ENCODE measurements at regions not wholly inside any gene's neighbourhood (a gene's known extent, or its start where the extent isn't known, plus 50 kb on each side); places are given as distances from the start of the nearest gene placed in this dataset.

GRCh38 chr4:72679666-72680065, 110.6 kb upstream of the ADAMTS3 start:
- no peak for TF ChIP-seq CTCF (IDR thresholded peaks at IDR 0.05; ENCODE audit: borderline replicate concordance, extremely low read depth, insufficient read depth)
- no peak for FAIRE-seq
- Histone ChIP-seq H3K4me1 (ENCODE audit: control insufficient read depth in 2 of 3, insufficient read depth in 2 of 3, low read depth in 1 of 3, low read length in 3 of 3) (no peaks in the 10 kb centered on the region), H3K27ac (ENCODE audit: low read depth in 2 of 2, low read length in 2 of 2) (no peak overlapping the region), H3K9me3 (ENCODE audit: control insufficient read depth in 2 of 3, insufficient read depth in 1 of 3, low read length in 3 of 3) (no peaks in the 10 kb centered on the region), H3K36me3 (ENCODE audit: control insufficient read depth in 2 of 3, insufficient read depth in 3 of 3, low read length in 3 of 3) (no peaks in the 10 kb centered on the region), H3K9ac (ENCODE audit: low read length in 3 of 3) (no peak overlapping the region), H3K27me3 (ENCODE audit: control insufficient read depth, insufficient read depth, low read length) (no peaks in the 10 kb centered on the region), H3K4me3 (ENCODE audit: low read length in 3 of 3) (no peak overlapping the region)
- DNase-seq: no peak
- intact Hi-C loops (cut with DNase I): no loop called here

GRCh38 chr4:72677886-72678285, 108.9 kb upstream of the ADAMTS3 start:
- Histone ChIP-seq H3K36me3 (ENCODE audit: control insufficient read depth in 2 of 3, insufficient read depth in 3 of 3, low read length in 3 of 3) (no peaks in the 10 kb centered on the region), H3K27ac (ENCODE audit: low read depth in 2 of 2, low read length in 2 of 2) (no peak overlapping the region), H3K9me3 (ENCODE audit: control insufficient read depth in 2 of 3, insufficient read depth in 1 of 3, low read length in 3 of 3) (no peaks in the 10 kb centered on the region), H3K9ac (ENCODE audit: low read length in 3 of 3) (no peak overlapping the region), H3K4me1 (ENCODE audit: control insufficient read depth in 2 of 3, insufficient read depth in 2 of 3, low read depth in 1 of 3, low read length in 3 of 3) (no peaks in the 10 kb centered on the region), H3K27me3 (ENCODE audit: control insufficient read depth, insufficient read depth, low read length) (no peaks in the 10 kb centered on the region), H3K4me3 (ENCODE audit: low read length in 3 of 3) (no peak overlapping the region)
- TF ChIP-seq CTCF (IDR thresholded peaks at IDR 0.05; ENCODE audit: borderline replicate concordance, extremely low read depth, insufficient read depth): no peak
- DNase-seq (no peak), FAIRE-seq (no peak)
- intact Hi-C loops (cut with DNase I): no loop called here

GRCh38 chr4:72677265-72677664, 108.2 kb upstream of the ADAMTS3 start:
- intact Hi-C loops (cut with DNase I): no loop called here
- DNase-seq (no peak), FAIRE-seq (no peak)
- Histone ChIP-seq H3K4me3 (ENCODE audit: low read length in 3 of 3) (no peak overlapping the region), H3K27ac (ENCODE audit: low read depth in 2 of 2, low read length in 2 of 2) (no peak overlapping the region), H3K9ac (ENCODE audit: low read length in 3 of 3) (no peak overlapping the region), H3K36me3 (ENCODE audit: control insufficient read depth in 2 of 3, insufficient read depth in 3 of 3, low read length in 3 of 3) (no peaks in the 10 kb centered on the region), H3K27me3 (ENCODE audit: control insufficient read depth, insufficient read depth, low read length) (no peaks in the 10 kb centered on the region), H3K4me1 (ENCODE audit: control insufficient read depth in 2 of 3, insufficient read depth in 2 of 3, low read depth in 1 of 3, low read length in 3 of 3) (no peaks in the 10 kb centered on the region), H3K9me3 (ENCODE audit: control insufficient read depth in 2 of 3, insufficient read depth in 1 of 3, low read length in 3 of 3) (no peaks in the 10 kb centered on the region)
- TF ChIP-seq CTCF (IDR thresholded peaks at IDR 0.05; ENCODE audit: borderline replicate concordance, extremely low read depth, insufficient read depth): no peak

GRCh38 chr4:72671980-72672379, 103.0 kb upstream of the ADAMTS3 start:
- DNase-seq: no peak
- intact Hi-C loops (cut with DNase I): no loop called here
- Histone ChIP-seq H3K9ac (ENCODE audit: low read length in 3 of 3) (no peak overlapping the region), H3K4me1 (ENCODE audit: control insufficient read depth in 2 of 3, insufficient read depth in 2 of 3, low read depth in 1 of 3, low read length in 3 of 3) (no peaks in the 10 kb centered on the region), H3K9me3 (ENCODE audit: control insufficient read depth in 2 of 3, insufficient read depth in 1 of 3, low read length in 3 of 3) (no peaks in the 10 kb centered on the region), H3K36me3 (ENCODE audit: control insufficient read depth in 2 of 3, insufficient read depth in 3 of 3, low read length in 3 of 3) (no peaks in the 10 kb centered on the region), H3K4me3 (ENCODE audit: low read length in 3 of 3) (no peak overlapping the region), H3K27me3 (ENCODE audit: control insufficient read depth, insufficient read depth, low read length) (no peaks in the 10 kb centered on the region), H3K27ac (ENCODE audit: low read depth in 2 of 2, low read length in 2 of 2) (no peak overlapping the region)
- no peak for TF ChIP-seq CTCF (IDR thresholded peaks at IDR 0.05; ENCODE audit: borderline replicate concordance, extremely low read depth, insufficient read depth)
- no peak for FAIRE-seq
